Activated CD4-positive, alpha-beta T cell treated with anti-CD3 and anti-CD28 coated beads, Interleukin-2, Interleukin-4, amounts not matched to agents 100 ng/mL and 50 ng/mL, durations not matched to agents 16 hours and 8 hours (primary cell): ENCODE measurements at regions not wholly inside any gene's neighbourhood (a gene's known extent, or its start where the extent isn't known, plus 50 kb on each side); places are given as distances from the start of the nearest gene placed in this dataset.
A peak's percentile ranks its signal among the peaks of the same experiment; 100 is the strongest.
"Not testable (repeated sequence)": the region's sequence is repeated elsewhere in the genome, so short reads cannot be mapped to it uniquely, and the experiment has no call there.

ENCODE experiments used
- DNase-seq: peaks from one replicate; pipeline ENCODE4 v3.0.0-alpha.2; 2020; ENCODE audit warnings: low spot score

DNA sequence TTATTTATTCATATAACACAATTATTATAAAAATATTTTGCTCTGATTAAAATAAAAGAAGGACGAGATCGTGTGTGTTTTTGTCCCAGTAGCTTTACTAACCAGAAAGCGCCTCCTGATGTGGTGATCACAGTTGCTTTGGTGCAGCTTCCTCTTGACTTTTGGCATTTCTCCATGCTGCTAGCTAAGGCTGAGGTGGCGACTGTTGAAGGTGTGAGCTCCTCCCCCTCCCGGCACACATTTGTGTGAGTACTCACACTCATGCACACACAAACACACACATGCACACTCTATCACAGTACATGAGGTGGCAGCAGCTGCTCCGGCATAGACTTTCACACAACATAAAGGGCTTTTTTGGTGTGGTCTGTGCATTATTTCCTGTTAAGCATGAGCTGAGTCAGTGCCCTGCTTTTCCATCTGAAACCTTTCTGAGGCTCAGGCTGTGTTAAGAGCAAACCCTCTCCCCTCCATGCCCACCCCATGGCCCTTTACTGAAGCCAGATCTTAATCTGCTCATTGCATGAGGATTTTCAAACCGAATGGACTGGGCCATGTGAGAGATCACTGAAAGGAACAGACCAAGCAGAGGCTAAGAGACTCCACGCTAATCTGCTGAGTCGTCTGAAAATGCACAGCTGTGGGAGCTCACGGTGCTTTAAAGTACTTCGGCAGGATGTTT, 53.3 kb downstream of the FOXD4L1 start:
- peak; percentile 50 for DNase-seq

DNA sequence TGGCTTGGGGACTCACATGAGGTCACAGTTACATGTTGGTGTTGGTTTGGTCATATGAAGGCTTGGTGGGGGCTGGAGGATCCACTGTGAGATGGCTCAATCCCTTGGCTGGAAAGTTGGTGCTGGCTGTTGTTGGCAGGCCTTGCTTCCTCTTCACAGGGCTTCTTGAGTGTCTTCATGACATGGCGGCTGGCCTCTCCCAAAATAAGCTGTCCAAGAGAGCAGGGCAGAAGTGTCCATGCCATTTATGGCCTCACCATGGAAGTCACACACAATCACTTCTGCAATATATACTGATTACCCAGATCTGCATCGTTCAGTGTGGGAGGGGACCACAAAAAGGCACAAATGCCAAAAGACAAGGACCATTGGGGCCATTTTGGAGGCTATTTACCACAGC, 61.4 kb downstream of the FOXD4L1 start:
- not testable (repeated sequence) for DNase-seq

DNA sequence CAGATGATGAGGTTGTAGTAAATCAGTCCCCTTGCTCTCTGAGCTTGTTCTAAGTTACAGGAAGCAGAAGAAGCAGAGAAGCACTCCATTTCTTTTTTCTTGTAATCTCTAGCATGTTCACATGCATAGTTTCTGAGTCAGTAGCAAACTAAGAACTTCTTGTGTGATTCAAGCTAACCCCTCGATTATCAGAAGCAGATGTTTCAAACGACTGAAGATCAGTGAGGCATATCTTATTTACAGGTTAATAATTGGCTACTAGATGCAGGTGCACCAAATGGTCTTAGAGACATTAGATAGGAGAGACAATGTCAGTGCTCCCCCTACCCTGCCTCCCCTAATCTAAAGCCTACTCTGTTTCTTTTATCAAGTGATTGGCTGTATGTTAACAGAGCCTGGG, 64.2 kb downstream of the FOXD4L1 start:
- DNase-seq: not testable (repeated sequence)

DNA sequence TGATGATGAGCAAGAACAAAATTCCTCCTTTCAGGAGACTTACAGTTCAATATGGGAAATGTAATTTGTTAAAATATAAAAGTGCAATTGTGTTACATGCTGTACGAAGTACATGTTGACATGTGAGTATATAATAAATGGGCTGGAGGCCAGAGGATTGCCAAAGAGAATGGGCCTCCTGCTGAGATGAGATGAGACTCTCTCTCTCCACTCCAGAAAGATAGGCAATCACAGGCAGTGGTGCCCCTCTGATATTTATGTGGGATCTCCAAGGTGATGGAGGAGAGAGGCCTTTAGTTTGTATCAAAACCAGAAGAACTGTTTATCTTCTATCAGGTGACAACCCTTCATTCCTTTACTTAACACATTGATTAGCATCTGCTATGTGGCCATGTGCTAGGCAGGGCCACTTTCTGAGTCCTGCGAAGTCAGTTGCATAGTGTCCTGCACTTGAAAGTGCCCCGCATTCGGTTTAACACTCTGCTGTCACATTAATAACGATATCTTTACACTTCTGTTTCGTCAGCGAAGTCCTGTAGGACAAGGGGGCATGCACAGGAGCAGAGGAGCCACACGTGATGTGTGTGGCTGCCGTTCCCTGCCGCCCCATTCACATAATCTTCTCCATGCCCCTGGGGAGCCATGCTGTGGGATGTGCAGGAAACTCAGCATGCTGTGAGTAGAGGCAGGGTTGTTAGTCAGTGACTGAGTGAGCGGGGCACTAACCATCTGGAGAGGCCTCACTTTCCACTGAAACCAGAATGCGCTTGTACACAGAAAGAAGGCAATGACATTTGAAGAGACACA, 60.2 kb upstream of the RABL2A start:
- DNase-seq: not testable (repeated sequence)

DNA sequence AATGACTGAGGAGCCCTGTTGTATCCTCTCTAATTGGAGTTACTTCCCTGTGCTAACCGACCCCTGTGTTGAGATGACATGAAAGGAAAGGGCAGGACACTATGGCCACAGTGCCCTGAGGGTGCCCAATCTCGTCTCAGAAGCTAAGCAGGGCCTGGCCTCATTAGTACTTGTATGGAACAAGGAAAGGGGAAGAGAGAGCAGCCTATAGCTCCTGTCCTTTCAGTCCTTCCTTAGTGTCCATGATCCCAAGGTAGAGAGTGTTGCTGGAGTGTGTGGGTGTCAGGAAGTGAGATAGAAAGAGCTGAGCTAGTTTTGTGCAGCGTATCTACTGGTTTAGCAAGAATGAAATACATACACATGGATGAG, 59.6 kb upstream of the RABL2A start:
- DNase-seq: not testable (repeated sequence)

DNA sequence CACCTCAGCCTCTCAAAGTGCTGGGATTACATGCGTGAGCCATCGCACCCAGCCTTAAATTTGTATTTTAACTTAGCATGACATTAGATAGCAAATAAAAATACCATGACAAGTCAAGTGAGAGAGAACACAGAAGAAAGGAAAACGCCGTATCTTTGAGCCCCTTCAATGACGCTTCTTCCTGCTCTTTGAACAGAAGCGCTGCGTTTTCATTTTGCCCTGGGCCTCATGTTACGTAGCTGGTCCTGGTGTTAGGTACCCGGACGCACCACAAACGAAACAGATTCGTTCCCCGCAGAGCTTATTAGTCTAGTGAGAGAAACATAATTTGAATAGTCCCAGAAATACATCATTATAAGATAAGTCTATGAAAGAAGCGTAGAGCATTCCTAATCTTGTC, 58.8 kb upstream of the RABL2A start:
- not testable (repeated sequence) for DNase-seq

DNA sequence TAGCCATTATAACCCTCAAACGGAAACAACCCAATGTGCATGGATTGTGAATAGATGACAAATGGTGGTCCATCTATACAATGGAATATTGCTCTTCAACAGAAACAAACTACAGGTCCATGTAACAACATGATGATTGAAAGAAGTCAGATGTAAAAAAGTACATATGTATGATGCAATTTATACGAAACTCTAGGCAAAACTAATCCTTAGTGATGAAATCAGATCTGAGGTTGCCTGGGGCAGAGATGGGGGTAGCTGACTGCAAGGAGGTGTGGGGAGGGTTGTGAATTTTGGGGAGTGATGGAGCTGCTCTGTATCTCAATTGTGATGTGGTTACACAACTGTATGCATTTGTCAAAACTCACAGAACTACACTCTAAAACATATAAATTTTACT, 57.0 kb upstream of the RABL2A start:
- not testable (repeated sequence) for DNase-seq

DNA sequence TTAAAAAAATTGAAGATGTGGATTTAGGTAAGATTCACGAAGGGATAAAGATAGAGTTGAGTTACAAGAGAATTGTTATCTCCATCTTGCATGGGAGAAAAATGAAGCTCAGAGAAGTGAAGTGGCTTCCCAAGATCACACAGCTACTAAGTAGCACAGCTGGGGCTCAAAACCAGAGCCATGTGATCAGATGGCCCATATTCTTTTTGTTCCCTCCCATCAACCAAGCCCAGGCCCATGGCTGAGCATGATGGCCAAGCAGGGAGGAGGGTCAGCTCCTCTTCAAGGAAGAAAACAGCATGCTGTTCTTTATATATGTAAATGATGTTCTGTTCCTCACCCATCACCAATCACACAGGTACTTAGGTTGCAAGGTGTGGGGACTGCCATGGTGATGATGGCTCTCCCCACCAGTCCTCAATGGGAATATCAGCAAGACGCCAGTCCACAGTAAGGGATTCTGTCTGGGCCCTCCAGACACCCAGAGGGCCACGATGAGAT, 56.5 kb upstream of the RABL2A start:
- not testable (repeated sequence) for DNase-seq

DNA sequence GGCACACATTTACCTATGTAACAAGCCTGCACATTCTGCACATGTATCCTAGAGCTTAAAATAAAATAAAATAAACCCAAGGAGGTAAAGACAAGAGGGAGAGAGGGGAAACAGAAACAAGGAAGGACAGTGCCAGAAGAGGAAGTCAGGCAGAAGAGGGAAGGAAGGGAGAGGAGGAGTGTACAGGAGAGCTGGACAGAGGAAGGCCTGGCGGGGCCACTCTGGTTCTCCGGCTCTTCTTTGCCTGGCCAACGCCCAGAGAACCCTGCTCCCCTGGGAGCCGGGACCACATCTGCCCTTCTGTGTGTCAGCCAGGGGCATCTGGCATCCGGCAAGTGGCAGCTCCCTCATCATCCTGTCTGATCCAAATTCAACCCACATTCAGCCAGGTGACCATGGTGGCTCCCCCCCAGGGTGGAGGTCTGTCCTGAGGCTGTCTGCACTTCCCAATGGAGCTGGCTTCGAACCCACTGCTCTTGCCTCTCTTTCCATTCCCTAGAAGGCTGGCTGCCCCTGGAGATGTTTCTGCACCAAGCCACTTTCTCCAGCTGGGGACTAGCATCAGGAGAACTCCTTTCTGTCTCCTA, 55.5 kb upstream of the RABL2A start:
- not testable (repeated sequence) for DNase-seq

DNA sequence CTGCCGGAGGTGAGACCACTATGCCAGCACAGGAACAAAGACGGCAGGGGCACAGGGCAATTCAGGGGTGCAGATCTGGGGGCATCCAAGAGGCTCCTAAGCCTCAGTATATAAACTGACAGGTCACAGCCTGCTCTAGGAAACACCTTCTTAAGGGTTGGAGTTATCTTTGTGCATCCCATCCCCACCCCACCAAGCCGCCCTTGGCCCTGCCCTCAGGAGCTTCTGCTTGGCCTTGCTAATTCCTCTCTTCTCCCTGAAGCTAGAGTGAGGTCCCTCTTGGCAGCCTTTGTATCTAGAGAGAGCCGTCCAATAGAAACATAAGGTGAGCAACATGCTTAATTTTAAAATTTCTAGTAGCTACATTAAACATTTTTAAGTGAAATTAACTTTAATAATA, 51.3 kb upstream of the RABL2A start:
- not testable (repeated sequence) for DNase-seq

DNA sequence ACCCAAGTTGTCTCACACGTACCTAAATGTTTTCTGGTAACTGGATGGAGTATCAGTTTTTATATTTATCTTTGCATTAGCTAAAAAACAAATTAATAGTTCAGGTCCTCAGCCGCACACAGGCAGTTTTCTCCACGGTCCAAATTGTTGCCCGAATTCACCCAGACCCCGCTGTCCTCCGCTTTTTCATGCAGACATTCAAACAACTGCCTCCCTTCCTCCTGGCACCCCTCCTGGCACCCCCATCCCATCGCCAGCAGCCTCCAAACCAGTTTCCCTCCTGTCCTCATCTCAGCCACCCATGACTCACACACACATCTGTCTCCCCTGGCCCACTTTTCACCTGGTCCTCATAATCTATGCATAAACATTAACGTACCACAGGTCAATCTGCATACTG, 50.7 kb upstream of the RABL2A start:
- DNase-seq: not testable (repeated sequence)
